Ecto neural progenitor cell (in vitro differentiated cells): ENCODE measurements at regions not wholly inside any gene's neighbourhood (a gene's known extent, or its start where the extent isn't known, plus 50 kb on each side); places are given as distances from the start of the nearest gene placed in this dataset.
"Not testable (repeated sequence)": the region's sequence is repeated elsewhere in the genome, so short reads cannot be mapped to it uniquely, and the experiment has no call there.

Source experiments
- DNase-seq: peaks from one replicate; pipeline ENCODE4 v3.0.0-alpha.2; 2018; ENCODE audit warnings: low spot score

GRCh38 chr14:46433381-46433780 is 218.2 kb downstream of the RPL10L start:
- no peak for DNase-seq

- no peak for DNase-seq
These were observed 219.1 kb downstream of the RPL10L start for GRCh38 chr14:46432516-46432915.

- DNase-seq, result no peak
These were observed 234.5 kb downstream of the RPL10L start for GRCh38 chr14:46417066-46417465.

- DNase-seq, result no peak
These were observed 246.4 kb downstream of the RPL10L start for GRCh38 chr14:46404865-46405811.

- not testable (repeated sequence) for DNase-seq
These were observed 249.4 kb downstream of the RPL10L start for GRCh38 chr14:46402001-46402690.

GRCh38 chr14:46401066-46401465 is 250.5 kb downstream of the RPL10L start:
- no peak for DNase-seq

- no peak for DNase-seq
These were observed 252.5 kb downstream of the RPL10L start for GRCh38 chr14:46399049-46399448.

- no peak for DNase-seq
These were observed 267.0 kb downstream of the RPL10L start for GRCh38 chr14:46384611-46385010.

- DNase-seq, result no peak
These were observed 269.9 kb downstream of the RPL10L start for GRCh38 chr14:46381674-46382073.

- DNase-seq, result no peak
These were observed 273.3 kb downstream of the RPL10L start for GRCh38 chr14:46378248-46378647.

- DNase-seq, result no peak
These were observed 274.3 kb downstream of the RPL10L start for GRCh38 chr14:46377305-46377704.

- no peak for DNase-seq
These were observed 282.2 kb downstream of the RPL10L start for GRCh38 chr14:46369391-46369790.

GRCh38 chr14:46368275-46368674 is 283.3 kb downstream of the RPL10L start:
- no peak for DNase-seq

- no peak for DNase-seq
These were observed 298.7 kb downstream of the RPL10L start for GRCh38 chr14:46352844-46353243.

- DNase-seq, result no peak
These were observed 307.1 kb downstream of the RPL10L start for GRCh38 chr14:46344327-46344937.

GRCh38 chr14:46325777-46326176 is 325.8 kb downstream of the RPL10L start:
- DNase-seq, result no peak

GRCh38 chr14:46325157-46325556 is 326.4 kb downstream of the RPL10L start:
- DNase-seq, result no peak

- DNase-seq, result no peak
These were observed 328.2 kb downstream of the RPL10L start for GRCh38 chr14:46323404-46323762.

GRCh38 chr14:46322730-46323403 is 328.7 kb downstream of the RPL10L start:
- no peak for DNase-seq

GRCh38 chr14:46322076-46322475 is 329.5 kb downstream of the RPL10L start:
- DNase-seq, result no peak

- DNase-seq, result no peak
These were observed 345.3 kb downstream of the RPL10L start for GRCh38 chr14:46306267-46306666.

GRCh38 chr14:46300765-46301164 is 350.8 kb downstream of the RPL10L start:
- DNase-seq, result no peak
